ENCODE measurements at regions not wholly inside any gene's neighbourhood (a gene's known extent, or its start where the extent isn't known, plus 50 kb on each side); places are given as distances from the start of the nearest gene placed in this dataset.
"Not testable (repeated sequence)": the region's sequence is repeated elsewhere in the genome, so short reads cannot be mapped to it uniquely, and the experiment has no call there.

GRCh38 chr5:121008041-121008440 is 543.9 kb downstream of the PRR16 start:
- DNase-seq, result no peak

DNA sequence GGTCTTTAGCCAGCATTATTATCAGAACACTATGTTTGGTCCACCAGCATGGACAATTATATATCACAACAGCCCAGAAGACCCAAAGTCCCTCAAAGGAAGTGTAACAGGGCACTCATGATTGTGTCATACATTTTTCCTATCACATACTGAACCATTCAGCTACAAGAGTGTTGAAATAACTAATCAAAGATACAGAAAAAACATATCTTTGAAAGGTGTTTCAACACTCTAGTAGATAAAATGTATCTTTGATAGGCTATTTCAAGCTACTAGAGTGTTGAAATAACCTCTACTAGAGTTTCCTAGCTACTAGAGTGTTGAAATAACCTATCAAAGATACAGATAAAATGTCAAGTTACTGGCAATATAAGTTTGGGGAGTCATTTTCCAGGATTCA is 545.0 kb downstream of the PRR16 start:
- DNase-seq, result no peak

- DNase-seq, result no peak
These were observed 553.9 kb downstream of the PRR16 start for GRCh38 chr5:121018004-121018403.

- DNase-seq, result no peak
These were observed 555.0 kb downstream of the PRR16 start for GRCh38 chr5:121019106-121019505.

GRCh38 chr5:121019734-121020133 is 555.6 kb downstream of the PRR16 start:
- no peak for DNase-seq

DNA sequence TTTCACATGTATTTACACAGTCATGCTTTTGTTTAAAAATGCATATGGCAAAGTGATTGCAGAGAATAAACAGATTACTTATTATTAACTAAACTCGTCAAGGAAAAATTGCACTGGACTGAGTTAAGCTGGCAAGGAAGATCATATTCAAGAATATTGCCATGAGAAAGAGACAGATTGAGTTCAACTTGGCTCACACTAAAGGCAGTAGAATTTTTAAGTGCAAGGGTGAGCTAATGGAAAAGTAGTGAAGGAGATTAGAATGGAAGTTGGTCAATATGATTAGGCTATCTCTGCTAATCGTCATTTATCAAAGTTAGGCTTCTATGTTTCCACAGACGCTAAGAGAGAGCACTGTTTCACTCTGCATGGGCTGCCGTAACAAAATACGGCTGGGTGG is 557.6 kb downstream of the PRR16 start:
- no peak for DNase-seq

GRCh38 chr5:121024416-121025311 is 560.6 kb downstream of the PRR16 start:
- DNase-seq, result no peak

- DNase-seq, result no peak
These were observed 561.6 kb downstream of the PRR16 start for GRCh38 chr5:121025671-121026070.

DNA sequence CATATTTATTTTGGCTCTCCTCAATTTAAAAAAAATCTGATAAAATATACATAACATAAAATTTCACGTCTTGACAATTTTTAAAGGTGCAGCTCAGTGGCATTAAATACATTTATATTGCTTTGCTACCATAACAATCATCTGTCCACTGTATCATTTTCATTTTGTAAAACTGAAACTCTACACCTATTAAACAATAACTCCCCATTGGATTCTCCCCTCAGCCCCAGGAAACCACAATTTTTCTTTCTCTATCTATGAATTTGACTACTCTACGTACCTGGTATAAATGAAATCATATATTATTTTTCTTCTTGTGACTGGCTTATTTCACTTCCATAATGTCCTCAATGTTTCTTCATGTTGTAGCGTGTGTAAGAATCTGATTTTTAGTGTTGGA is 563.5 kb downstream of the PRR16 start:
- no peak for DNase-seq

GRCh38 chr5:121029536-121030245 is 565.6 kb downstream of the PRR16 start:
- DNase-seq, result no peak

DNA sequence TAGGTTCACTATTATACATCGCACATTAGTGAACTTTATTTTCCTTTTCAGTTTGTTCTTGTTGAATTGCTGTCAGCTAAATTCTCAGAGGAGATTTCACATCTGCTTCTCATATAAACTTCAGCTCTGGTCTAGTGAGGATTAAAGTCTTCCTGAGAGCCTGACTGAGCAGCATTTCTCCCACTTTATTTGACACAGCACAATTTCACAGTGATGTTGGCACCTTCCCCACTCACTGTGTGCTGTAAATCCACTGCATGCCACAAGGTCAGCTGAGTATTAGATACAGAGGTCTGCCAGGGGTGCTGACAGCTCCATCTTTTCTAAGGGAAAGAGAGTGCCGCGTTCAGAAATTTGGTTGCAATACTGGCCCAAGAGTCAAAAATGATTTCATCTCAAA is 567.4 kb downstream of the PRR16 start:
- no peak for DNase-seq

- no peak for DNase-seq
These were observed 569.2 kb downstream of the PRR16 start for GRCh38 chr5:121033334-121033733.

- no peak for DNase-seq
These were observed 574.3 kb downstream of the PRR16 start for GRCh38 chr5:121038438-121038837.

DNA sequence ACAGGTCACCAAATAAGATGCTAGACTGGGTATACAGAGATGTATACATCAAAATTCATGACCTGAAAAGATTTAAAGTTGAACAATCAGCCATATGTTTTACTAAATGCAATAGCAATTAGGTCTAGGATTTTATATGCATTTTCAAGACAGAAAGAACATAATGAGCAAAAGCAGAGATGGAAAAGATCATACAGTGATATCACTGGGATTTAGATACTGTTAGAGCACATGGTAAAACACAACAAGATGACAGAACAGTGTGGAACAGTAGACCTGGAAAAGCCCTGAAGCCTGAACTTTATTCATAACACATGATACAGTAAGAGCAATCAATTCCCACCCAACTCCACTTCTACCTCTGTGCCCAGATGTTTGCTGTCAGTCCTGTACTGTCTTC is 585.9 kb downstream of the PRR16 start:
- no peak for DNase-seq

- DNase-seq, result no peak
These were observed 589.2 kb downstream of the PRR16 start for GRCh38 chr5:121053055-121053985.

DNA sequence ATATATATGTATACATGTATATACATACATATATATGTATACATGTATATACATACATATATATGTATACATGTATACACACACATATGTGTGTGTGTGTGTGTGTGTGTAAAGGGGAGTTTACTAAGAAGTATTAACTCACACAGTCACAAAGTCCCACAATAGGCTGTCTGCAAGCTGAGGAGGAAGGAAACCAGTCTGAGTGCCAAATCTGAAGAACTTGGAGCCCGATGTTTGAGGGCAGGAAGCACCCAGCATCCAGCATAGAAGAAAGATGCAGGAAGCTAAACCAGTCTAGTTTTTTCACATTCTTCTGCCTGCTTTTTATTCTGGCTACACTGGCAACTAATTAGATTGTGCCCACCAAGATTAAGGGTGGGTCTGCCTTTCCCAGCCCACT is 591.5 kb downstream of the PRR16 start:
- DNase-seq, result no peak

- not testable (repeated sequence) for DNase-seq
These were observed 600.1 kb downstream of the PRR16 start for GRCh38 chr5:121064241-121064640.

- DNase-seq, result no peak
These were observed 622.6 kb downstream of the PRR16 start for GRCh38 chr5:121086671-121087070.

DNA sequence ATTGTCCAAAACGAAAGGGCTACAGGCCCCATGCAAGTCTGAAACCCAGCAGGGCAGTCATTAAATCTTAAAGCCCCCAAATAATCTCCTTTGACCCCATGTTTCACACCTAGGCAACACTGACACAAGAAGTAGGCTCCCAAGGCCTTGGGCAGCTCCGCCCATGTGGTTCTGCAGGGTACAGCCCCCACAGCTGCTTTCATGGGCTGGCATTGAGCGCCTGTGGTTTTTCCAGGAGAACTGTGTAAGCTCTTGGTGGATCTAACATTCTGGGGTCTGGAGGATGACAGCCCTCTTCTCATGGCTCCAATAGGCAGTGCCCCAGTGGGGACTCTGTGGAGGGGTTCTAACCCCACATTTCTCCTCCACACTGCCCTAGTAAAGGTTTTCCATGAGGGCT is 623.5 kb downstream of the PRR16 start:
- no peak for DNase-seq

- DNase-seq, result no peak
These were observed 624.2 kb downstream of the PRR16 start for GRCh38 chr5:121088341-121088740.

GRCh38 chr5:121090822-121091221 is 626.7 kb downstream of the PRR16 start:
- no peak for DNase-seq

DNA sequence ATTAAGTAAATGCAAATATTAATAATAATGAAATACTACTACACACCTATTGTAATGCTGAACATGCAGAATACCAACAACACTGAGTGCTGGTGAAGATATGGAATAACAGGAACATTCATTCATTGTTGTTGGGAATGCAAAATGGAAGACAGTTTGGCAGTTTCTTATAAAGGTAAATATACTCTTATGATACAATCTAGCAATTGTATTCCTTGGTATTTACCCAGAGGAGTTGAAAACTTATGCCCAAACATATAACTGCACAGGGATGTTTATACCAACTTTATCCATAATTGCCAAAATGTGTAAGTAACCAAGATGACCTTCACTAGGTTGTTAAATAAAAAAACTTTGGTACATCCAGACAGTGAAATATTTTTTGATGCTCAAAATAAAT is 636.8 kb downstream of the PRR16 start:
- DNase-seq, result no peak

- DNase-seq, result no peak
These were observed 641.8 kb downstream of the PRR16 start for GRCh38 chr5:121105921-121106320.

Data from islet precursor cell (in vitro differentiated cells).